Stimulated activated CD8-positive, alpha-beta memory T cell treated with anti-CD3 and anti-CD28 coated beads, Interleukin-4, amount 100 ng/mL, for 4 hours (primary cell): ENCODE measurements at regions not wholly inside any gene's neighbourhood (a gene's known extent, or its start where the extent isn't known, plus 50 kb on each side); places are given as distances from the start of the nearest gene placed in this dataset.

Experiments
- DNase-seq, 2 donors: peaks; one replicate each; pipeline ENCODE4 v3.0.0-alpha.2; 2020; ENCODE audit warnings: low read depth in 2 of 2, low spot score in 1 of 2

DNA sequence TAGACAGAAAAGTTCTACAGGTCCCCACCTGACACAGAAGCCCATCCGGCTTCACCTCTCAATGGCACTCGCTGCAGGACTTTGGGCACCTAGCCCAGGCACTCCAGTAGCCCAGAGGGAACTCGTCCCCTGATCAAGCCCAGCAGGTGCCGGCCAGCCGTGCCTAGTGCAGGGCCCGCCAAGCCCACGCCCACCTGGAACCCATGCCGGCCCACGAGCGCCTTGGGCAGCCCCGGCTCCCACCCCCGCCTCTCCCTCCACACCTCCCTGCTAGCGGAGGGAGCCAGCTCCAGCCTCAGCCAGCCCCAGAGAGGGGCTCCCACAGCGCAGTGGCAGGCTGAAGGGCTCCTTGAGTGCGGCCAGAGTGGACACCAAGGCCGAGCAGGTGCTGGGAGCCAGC is 268.8 kb downstream of the SLITRK1 start:
- no peak for DNase-seq

DNA sequence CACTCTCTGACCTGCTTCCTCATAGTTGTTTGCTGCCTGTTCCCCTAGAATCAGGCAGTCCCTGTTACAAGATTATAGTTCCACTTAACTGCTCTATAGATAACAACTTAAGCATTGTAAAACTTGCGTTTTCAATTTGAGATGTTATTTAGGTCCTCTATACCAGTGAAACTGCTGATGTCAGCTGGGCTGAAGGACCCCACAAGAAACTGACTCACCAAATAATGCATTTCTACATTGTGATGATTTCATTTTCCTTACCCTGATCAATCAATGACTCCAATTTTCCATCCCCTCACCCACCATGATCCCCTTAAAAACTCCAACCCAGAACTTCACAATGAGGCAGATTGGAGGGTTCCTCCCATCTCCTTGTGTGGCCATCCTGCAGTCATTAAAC is 280.7 kb downstream of the SLITRK1 start:
- DNase-seq: no peak

DNA sequence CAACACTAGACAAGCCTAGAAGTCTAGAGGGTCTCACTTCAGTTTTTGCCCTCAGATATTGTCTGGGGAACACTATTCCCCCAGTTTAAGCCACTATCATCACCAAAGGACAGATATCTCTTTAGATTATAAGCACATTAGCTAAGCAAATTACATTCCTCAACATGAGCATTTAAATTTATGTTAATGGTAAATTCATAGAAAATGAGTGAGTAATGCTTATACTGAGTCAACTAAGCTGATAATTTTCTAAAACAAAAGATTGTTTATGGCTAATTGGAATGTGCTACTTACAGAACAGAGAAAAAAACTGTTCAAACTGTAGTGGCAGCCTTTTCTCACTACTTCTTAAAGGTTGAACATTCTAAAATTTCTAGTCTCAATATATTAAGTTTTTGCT is 290.2 kb downstream of the SLITRK1 start:
- no peak for DNase-seq

DNA sequence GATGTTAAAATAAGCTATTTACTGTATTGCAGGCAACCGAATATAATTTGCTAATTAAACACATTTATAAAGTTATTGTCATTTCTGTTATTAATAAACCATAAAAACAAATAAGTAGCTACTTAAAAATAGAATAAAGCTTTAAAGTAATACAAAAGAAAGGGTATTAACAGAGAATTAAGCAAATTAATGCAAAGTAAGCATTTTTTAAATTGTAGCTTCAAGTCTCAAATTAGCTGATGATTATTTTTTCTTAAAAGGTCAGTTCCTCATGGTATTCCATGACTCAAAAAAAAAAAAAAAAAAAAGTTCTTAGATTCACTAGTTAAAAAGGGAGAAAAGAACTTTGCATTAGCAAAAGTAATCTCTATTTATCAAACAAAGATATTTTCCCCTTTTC is 292.5 kb downstream of the SLITRK1 start:
- DNase-seq: no peak

DNA sequence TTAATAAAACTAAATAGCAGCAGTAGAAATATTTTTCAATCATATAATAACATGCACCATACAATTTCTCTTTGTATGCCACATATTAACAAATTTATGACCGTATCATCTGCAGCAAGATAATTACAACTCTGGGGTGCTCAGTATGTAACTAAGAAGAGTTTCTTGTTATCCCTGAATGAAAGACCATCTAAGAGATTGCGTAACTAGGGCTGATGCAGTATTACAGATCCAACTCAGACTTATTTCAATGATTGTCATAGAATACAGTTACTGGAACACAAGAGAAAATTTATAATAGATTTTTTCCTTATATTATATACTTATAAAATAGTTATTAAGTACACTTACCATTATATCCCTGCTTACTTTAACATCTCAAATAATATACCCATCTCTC is 305.1 kb downstream of the SLITRK1 start:
- DNase-seq: no peak

DNA sequence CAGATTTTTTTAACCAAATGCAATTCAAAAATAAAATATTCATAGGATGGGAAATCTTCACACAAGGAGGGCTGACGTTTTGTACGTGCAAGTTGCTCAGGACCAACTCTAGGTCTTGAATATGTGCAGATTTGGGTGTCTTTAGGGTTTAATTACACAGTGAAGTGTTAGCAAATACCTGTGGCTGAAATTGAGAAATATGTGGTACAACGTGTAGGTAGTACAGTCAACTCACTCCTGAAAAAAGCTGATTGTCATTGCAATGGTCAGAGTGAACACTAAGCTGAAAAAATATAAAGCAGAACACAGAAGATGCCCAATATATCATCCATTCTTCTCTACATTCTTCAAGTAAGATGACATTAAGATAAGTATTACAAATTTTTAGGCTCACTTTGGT is 314.3 kb downstream of the SLITRK1 start:
- no peak for DNase-seq

DNA sequence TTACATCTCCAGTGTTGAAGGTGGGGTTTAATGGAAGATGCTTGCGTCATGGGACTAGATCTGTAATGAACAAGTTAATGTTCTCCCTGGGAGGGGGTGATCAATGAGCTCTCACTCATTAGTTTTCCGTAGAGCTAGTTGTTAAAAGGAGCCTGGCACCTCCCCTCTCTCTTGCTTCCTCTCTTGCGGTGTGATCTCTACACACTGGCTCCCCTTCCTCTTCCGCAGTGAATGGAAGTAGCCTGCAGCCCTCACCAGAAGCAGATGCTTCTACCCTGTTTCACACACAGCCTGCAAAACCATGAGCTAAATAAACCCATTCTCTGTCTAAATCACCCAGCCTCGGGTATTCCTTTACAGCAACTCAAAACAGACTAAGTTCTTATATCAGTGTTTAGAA is 318.8 kb downstream of the SLITRK1 start:
- DNase-seq: no peak

DNA sequence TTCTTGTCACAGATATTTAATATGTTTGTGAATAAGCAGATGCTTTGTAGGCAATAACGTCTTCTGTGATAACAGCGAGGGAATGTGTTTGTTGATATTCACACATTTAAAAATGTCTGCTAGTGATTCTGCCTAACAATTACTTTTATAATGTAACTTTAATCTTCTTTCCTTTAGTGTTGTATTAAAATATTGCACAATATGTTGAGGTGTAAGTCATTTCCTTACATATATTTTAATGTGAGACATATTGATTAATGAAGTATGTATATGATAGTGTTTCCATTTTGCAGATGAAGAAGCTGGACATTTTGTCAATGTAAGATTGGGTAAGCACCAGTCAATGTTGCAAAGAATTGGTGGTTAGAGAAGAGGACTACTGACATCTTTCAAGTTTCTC is 324.4 kb downstream of the SLITRK1 start:
- DNase-seq: no peak

DNA sequence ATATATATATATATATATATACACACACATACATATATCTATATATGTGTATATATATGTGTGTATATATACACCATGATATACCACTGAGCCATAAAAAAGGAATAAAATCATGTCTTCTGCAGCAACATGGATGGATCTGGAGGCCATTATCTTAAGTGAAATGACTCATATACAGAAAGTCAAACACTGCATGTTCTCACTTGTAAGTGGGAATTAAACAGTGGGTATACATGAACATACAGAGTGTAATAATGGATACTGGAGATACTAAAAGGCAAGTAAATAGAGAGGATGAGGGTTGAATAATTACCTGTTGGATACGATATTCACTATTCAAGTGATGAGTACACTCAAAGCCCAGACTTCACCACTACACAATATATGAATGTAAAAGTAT is 332.6 kb downstream of the SLITRK1 start:
- DNase-seq: no peak

DNA sequence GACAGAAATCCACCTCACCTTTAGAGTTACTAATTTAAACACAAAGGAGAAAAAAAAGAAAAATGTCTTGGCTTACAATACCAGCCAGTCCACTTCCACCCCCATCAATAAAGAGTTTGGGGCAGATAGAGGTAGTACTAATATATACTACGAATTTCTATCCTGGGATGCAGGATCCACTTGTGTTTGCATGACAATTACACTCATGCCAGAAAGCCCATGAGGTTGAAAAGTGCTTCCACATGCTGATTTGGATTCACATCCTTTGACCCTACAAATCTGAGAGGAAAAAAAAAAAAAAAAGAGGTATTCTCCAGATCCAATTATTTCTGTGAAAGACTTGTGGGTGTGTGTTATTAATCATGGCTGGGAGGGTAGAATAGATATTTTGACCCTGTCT is 335.2 kb downstream of the SLITRK1 start:
- no peak for DNase-seq

DNA sequence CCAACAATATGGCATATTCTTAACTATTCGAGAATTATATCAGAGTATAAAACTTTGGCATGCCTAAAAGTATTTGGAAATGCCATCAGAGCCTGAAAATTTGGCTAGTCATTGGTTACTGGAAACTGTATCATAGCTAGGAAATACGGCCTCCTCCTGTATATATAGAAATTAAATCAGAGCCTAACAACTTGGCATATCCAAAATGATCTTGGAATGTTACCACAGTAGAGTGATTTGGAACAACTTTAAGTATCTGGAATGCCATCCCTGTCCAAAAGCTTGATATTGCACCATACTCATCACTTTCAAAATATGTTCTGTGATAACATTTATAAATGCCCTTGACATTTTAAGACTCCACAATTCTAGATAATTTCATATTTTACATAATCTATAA is 335.8 kb downstream of the SLITRK1 start:
- no peak for DNase-seq

DNA sequence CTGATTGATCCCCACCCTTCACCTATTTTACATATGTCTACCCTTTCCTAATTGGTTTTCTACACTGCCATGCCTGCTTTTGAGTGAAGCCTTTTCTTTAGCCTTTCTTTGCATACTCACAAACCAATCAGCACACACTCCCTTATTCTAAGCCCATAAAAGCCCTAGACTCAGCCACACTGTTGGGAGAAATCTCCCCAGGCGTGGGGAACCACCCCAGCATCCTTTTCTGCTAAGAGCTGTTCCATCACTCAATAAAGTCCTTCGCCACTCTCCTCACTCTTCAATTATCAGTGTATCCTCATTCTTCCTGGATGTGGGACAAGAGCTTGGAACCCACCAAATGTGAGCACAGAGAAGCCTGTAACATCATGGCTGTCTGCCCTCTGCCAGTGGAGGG is 343.6 kb downstream of the SLITRK1 start:
- DNase-seq: no peak

DNA sequence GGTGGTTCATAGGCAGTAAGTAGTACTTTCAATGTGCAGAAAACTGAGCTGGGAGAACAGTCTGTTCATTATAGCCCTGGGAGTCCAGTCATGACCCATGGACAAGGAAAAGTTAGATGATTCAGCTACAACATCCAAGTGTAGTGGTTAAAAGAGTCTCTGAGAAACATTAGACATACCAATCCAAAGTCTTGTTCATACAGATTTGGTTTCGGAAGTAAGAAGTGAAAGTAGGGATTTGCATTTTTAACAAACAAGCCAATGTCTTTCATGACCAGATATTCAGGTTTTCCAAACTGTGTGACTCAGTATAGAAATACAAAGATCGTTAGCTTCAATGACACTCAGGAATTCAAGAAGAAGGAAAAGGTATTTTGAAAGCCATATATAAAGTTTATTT is 345.3 kb downstream of the SLITRK1 start:
- no peak for DNase-seq

DNA sequence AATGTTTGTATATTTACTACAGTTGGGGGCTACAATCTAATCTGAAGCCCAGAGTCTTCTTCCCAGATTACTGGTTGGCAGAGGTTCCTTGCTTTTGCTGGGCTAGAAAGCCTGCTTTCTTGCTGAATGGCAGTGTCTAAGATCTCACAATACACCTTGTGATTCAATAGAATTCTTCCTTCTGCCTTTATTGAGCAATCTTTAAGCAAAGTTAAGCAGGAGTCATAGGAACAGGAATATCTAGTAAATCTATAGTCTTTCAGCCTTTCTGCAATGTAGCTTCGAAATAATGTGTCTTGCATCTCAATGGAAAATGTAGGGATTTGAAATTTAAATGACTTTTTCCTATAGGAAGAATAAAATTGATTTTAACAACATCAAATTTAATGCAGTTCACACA is 346.1 kb downstream of the SLITRK1 start:
- no peak for DNase-seq

DNA sequence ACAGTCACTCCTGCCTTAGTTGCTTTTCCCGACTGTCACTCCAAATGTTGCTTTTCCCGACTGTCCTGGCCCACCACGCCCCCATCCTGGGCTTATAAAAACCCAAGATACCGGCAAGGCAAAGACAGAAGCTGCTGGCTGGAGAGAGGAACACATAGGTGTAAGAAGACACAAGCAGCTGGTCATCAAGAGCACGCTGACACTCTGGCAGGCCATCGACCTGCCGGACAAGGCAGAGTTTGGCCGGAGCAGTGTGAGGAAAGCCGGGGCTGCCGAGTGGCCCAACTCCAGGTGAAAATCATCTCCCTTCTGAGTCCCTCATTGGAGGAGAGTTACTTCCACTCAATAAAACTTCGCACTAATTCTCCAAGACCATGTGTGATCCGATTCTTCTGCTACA is 349.5 kb downstream of the SLITRK1 start:
- DNase-seq: no peak

DNA sequence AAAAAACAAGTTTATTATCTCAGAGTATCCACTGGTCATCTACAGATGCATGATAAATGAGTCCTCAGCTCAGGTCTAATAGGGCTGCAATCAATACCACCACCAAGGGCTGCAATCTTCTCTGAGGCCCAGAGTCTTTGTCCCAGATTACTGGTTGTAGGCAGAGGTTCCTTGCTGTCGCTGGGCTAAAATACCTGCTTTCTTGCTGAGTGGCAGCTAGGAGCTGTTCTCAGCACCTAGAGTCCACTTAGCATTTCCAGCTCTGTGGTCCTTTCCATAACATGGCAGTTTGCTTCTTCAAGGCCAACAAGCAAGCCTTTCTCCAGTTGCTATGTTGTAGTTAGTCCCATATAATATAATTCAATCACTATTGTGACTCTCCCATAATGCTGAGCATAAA is 351.3 kb downstream of the SLITRK1 start:
- DNase-seq: no peak

DNA sequence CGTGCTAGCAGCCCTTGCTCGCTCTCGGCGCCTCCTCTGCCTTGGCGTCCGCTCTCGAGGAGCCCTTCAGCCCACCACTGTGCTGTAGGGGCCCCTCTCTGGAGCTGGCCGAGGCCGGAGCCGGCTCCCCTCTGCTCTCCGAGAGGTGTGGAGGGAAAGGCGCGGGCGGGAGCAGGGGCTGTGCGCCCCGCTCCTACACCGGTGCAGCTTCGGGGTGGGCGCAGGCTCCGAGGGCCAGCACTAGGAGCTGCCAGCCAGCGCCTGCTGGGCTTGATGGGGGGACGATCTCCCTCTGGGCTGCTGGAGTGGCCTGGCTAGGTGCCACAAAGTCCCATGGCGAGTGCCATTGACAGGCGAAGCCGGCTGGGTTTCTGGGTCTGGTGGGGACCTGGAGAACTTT is 365.5 kb downstream of the SLITRK1 start:
- DNase-seq: no peak

DNA sequence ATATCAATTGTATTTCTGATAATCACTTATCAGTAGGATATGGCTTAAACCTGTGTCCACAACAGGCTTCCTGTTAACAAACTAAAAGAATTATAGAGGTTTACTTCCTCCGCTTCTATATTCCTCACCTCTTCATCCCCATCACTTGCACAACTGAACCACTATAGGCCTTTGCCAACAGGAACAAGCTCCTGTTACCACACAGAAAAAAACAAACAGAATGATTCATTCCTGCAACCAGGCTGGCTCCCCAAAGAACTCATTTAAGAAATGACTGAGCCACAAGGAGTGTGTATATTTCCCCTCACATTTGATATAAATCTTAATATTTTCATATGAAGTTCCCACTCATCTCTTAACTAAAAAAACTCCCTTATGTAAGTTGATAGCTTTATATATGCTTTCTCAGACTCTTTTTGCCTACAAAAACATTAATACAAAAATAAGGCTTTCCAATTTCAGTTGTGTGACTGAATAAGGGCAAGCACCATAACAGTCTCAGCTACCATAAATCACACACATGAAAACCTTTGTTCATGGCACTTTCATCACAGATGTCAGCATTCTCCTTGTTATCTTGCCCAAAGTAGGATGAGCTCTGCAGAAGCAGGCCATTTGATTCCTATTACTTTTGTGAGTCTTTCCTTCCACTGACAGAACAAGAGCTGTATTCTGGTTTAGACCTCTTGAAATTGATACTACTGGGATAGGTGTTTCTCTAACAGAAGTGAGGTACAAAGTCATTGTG is 366.8 kb downstream of the SLITRK1 start:
- DNase-seq: no peak

DNA sequence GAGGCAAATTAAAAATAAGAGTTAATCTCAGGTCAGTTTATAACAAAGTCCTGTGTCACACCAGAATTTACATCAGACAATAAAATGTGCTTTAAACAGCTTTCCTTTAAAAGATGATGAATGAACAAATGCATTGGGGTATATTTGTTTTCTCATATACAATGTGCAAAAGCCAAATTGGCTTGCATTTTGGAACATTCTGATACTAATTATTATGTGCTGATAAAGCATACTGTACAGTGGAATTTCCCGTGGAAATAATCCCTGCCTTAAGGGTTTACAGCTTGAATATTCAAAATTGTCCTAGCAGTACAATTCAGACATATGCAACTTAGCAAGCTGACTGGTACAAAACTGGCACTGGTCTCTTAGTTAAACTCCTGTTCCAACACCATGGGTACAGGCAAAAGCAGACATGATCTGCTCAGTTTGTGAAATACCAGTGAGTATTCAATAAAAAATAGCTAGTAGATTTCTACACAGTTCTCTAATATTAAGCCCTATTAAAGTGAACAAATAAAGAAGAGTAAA is 373.4 kb downstream of the SLITRK1 start:
- DNase-seq: no peak

DNA sequence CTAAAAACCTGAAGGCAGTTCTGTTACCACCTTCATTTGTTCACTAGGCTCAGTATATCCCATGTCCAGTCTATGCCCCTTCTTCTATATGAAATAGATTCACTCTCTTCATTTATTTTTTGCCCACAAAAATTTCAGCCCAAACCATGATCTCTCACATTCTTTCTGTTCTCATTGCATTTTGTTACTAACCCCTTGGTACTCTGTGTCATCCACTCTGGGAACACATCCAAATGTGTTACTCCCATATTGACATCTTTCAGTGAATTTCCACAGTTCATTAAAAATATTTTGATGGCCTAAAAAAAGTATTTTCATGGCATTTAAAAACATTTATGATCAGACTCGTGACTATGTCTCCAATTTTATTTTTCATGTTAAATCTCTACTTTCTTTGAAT is 378.9 kb downstream of the SLITRK1 start:
- no peak for DNase-seq

DNA sequence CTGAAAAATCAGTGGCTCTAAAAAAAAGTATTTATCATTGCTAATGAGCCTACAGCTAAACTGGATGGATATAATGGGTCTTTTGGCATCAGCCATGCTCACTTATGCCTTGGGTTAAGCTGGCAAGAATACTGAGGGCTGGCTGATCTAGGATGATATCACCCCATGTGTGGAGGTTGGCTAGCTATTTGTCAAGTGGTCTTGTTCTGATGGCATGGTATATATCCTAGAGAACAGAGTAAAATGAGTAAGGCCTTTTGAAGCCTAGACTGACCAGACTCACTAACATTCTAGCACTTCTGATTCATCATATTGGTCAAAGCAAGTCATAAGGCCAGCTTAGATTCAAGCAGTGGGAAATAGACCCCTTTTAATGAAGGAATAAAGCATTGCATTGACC is 383.0 kb downstream of the SLITRK1 start:
- DNase-seq: no peak

DNA sequence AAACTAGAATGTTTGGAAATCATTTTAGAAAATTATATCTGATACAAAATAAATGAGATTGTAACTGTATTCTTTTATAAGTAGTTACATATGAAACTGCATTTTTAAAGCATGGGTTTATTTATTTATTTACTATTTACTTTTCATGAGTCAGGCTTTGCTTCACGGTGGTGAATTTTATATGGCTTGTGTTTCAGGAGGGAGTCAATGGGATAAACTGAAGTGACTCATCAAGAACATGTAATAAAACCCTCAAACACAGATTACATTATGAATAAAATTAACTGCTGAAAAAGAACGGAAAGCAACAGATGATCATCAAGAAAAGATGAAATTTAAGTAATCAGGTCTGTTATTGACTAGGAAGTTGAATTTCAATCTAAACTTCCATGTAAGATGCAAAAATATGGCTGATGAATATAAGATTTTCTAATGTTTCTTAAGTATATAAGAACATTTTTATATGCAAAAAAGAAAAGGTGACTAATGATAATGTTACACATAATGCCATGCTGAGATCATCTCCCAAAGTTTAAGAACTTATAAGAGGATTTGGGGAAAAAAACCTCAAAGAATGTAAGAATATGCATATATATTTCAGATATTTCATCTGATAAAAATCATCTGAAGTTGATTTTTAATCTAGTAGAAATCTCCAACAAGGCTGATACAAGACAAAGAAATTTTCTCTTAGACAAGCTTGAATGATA is 383.6 kb downstream of the SLITRK1 start:
- no peak for DNase-seq

DNA sequence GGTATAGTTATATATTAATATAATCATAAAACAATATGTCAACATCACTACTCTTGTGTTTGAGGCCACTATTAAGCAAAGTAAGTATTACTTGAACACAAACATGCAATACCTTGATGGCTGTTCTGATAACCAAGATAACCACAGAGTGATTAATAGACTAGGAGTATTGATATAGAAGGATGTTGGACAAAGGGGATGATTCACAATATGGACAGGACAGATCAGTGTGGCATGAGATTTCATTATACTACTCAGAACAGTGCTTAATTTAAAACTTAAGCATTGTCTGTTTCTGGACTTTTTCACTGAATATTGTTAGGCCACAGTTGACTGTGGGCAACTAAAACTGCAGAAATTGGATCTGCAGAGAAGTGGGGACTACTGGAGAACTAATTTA is 384.2 kb downstream of the SLITRK1 start:
- DNase-seq: no peak
